ENCODE measurements at regions not wholly inside any gene's neighbourhood (a gene's known extent, or its start where the extent isn't known, plus 50 kb on each side); places are given as distances from the start of the nearest gene placed in this dataset.
A peak's percentile ranks its signal among the peaks of the same experiment; 100 is the strongest.
"Not testable (repeated sequence)": the region's sequence is repeated elsewhere in the genome, so short reads cannot be mapped to it uniquely, and the experiment has no call there.

DNA sequence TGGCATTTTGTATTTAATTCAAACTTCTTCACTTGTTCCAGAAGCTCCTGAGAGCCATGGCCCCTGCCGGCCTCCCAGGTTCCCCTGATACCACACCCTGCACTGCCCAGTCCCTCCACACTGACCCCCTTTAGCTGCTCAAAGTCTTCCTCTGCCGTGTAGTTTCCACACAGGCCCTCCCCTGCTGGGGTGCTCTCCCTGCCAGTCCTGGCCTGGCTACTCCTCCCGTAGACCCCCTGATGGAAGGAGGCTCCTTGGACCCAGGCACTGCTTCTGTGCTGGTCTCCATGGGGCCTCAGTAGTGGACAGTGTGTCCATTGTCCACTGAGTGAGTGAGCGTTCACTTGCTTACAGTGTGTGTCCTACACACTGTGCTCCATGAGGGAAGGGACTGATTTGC is 542.4 kb upstream of the B3GAT1 start:
- CTCF ChIA-PET; ATAC-seq; H3K27ac ChIP-seq (ENCODE audit: low read length); DNase-seq (ENCODE audit: low read depth, low spot score); BruUV-seq (replicated peaks); POLR2A ChIA-PET; in situ Hi-C loops (cut with HindIII; ENCODE audit: low pct_unique_long_range_greater_than_20kb, low sequenced_read_pairs); intact Hi-C loops (cut with micrococcal nuclease; ENCODE audit: unreplicated experiment); H3K27me3 ChIP-seq (ENCODE audit: control insufficient read depth, insufficient read depth, low read length); H3K9me3 ChIP-seq (ENCODE audit: control insufficient read depth, insufficient read depth, low read depth, low read length); H3K36me3 ChIP-seq (ENCODE audit: control insufficient read depth, insufficient read depth, low read length); H3K4me3 ChIP-seq (ENCODE audit: low read depth in 2 of 2, low read length in 2 of 2): not testable (repeated sequence)
- H3K4me1 ChIP-seq (ENCODE audit: control insufficient read depth, insufficient read depth, low read length) = peaks cover 14% of the 10 kb centered on the region

DNA sequence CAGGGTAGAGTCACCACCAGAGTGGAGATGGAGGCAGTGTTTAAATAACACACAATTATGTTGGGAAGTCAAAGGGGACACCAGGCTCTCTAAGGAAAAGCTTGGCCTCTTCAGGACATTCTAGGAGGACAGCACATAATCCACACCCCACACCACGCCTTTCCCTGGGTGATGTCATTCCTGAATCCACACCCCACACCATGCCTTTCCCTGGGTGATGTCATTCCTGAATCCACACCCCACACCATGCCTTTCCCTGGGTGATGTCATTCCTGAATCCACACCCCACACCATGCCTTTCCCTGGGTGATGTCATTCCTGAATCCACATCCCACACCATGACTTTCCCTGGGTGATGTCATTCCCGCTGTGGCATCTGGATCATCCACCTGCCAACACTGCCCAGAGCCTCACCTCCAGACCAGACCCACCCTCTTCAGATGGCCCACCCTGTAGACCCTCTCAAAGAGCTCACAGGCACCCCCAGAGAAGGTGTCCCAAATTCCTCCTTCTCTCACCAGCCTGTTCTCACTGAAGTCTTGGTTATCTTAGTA is 541.5 kb upstream of the B3GAT1 start:
- DNase-seq (ENCODE audit: low read depth, low spot score); CTCF ChIA-PET; ATAC-seq; H3K36me3 ChIP-seq (ENCODE audit: control insufficient read depth, insufficient read depth, low read length); BruUV-seq (replicated peaks); H3K27ac ChIP-seq (ENCODE audit: low read length); H3K27me3 ChIP-seq (ENCODE audit: control insufficient read depth, insufficient read depth, low read length); H3K9me3 ChIP-seq (ENCODE audit: control insufficient read depth, insufficient read depth, low read depth, low read length); intact Hi-C loops (cut with micrococcal nuclease; ENCODE audit: unreplicated experiment); POLR2A ChIA-PET; H3K4me3 ChIP-seq (ENCODE audit: low read depth in 2 of 2, low read length in 2 of 2); in situ Hi-C loops (cut with HindIII; ENCODE audit: low pct_unique_long_range_greater_than_20kb, low sequenced_read_pairs): not testable (repeated sequence)
- H3K4me1 ChIP-seq (ENCODE audit: control insufficient read depth, insufficient read depth, low read length) = peaks cover 19% of the 10 kb centered on the region

DNA sequence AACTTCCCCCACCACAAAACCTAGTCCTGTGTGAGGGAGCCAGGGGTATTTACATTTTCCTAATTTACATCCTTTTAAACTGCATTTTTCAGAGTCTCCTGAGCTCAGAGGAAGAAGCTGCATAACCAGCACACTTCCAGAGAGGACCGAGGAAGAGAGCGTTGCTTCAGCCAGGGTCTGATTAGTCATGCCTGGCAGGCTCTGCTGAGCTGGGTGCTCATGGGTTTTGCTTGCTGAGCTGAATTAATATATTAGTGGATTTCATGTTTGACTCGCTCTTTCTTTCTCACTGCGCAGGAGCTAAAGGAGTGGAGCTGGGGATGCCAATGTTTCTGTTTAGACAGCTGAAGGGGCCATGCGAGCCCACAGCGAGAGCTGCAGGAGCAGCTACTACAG is 539.3 kb upstream of the B3GAT1 start:
- ATAC-seq = peak; percentile 55
- DNase-seq (ENCODE audit: low read depth, low spot score) = no peak
- no peaks in the 10 kb centered on the region for H3K27me3 ChIP-seq (ENCODE audit: control insufficient read depth, insufficient read depth, low read length)
- no peaks in the 10 kb centered on the region for H3K9me3 ChIP-seq (ENCODE audit: control insufficient read depth, insufficient read depth, low read depth, low read length)
- POLR2A ChIA-PET = no interaction called here
- H3K36me3 ChIP-seq (ENCODE audit: control insufficient read depth, insufficient read depth, low read length) = no peaks in the 10 kb centered on the region
- CTCF ChIA-PET = no interaction called here
- peak overlapping the region; percentile 84 for H3K27ac ChIP-seq (ENCODE audit: low read length)
- intact Hi-C loops (cut with micrococcal nuclease; ENCODE audit: unreplicated experiment) = no loop called here
- H3K4me3 ChIP-seq (ENCODE audit: low read depth in 2 of 2, low read length in 2 of 2) = no peak overlapping the region
- TF ChIP-seq, protein P1, sequence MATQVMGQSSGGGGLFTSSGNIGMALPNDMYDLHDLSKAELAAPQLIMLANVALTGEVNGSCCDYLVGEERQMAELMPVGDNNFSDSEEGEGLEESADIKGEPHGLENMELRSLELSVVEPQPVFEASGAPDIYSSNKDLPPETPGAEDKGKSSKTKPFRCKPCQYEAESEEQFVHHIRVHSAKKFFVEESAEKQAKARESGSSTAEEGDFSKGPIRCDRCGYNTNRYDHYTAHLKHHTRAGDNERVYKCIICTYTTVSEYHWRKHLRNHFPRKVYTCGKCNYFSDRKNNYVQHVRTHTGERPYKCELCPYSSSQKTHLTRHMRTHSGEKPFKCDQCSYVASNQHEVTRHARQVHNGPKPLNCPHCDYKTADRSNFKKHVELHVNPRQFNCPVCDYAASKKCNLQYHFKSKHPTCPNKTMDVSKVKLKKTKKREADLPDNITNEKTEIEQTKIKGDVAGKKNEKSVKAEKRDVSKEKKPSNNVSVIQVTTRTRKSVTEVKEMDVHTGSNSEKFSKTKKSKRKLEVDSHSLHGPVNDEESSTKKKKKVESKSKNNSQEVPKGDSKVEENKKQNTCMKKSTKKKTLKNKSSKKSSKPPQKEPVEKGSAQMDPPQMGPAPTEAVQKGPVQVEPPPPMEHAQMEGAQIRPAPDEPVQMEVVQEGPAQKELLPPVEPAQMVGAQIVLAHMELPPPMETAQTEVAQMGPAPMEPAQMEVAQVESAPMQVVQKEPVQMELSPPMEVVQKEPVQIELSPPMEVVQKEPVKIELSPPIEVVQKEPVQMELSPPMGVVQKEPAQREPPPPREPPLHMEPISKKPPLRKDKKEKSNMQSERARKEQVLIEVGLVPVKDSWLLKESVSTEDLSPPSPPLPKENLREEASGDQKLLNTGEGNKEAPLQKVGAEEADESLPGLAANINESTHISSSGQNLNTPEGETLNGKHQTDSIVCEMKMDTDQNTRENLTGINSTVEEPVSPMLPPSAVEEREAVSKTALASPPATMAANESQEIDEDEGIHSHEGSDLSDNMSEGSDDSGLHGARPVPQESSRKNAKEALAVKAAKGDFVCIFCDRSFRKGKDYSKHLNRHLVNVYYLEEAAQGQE (IDR thresholded peaks at IDR 0.05; ENCODE audit: insufficient read depth in 1 of 2, low read depth in 2 of 2, low read length in 1 of 2) = no peak
- TF ChIP-seq, protein P2, sequence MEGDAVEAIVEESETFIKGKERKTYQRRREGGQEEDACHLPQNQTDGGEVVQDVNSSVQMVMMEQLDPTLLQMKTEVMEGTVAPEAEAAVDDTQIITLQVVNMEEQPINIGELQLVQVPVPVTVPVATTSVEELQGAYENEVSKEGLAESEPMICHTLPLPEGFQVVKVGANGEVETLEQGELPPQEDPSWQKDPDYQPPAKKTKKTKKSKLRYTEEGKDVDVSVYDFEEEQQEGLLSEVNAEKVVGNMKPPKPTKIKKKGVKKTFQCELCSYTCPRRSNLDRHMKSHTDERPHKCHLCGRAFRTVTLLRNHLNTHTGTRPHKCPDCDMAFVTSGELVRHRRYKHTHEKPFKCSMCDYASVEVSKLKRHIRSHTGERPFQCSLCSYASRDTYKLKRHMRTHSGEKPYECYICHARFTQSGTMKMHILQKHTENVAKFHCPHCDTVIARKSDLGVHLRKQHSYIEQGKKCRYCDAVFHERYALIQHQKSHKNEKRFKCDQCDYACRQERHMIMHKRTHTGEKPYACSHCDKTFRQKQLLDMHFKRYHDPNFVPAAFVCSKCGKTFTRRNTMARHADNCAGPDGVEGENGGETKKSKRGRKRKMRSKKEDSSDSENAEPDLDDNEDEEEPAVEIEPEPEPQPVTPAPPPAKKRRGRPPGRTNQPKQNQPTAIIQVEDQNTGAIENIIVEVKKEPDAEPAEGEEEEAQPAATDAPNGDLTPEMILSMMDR (IDR thresholded peaks at IDR 0.05) = no peak
- TF ChIP-seq POLR2AphosphoS5 (IDR thresholded peaks at IDR 0.05; ENCODE audit: low read depth, low read length) = no peak
- BruUV-seq (replicated peaks) = no TSS peak
- in situ Hi-C loops (cut with HindIII; ENCODE audit: low pct_unique_long_range_greater_than_20kb, low sequenced_read_pairs) = no loop called here
- peaks cover 23% of the 10 kb centered on the region for H3K4me1 ChIP-seq (ENCODE audit: control insufficient read depth, insufficient read depth, low read length)

Data from Panc1 (cell line).